B cell (primary cell): ENCODE measurements at regions not wholly inside any gene's neighbourhood (a gene's known extent, or its start where the extent isn't known, plus 50 kb on each side); places are given as distances from the start of the nearest gene placed in this dataset.

Source experiments
- ATAC-seq: fragments of 200-7000 bp; cut with Tn5 transposase; one replicate; pipeline ENCODE4 v1.10.0; 2021; ENCODE audit warnings: low read depth, mild to moderate bottlenecking, moderate number of reproducible peaks, moderate library complexity
- CTCF ChIA-PET: fragments of 350-600 bp; sonication (Branson Sonifier 250); formaldehyde crosslinking; loops from one replicate; lab custom pipeline; 2021; ENCODE audit warnings: antibody characterized with exemption, inconsistent platforms; lab: Charles Lee
- POLR2A ChIA-PET: fragments of 350-600 bp; sonication (Branson Sonifier 250); formaldehyde crosslinking; loops from one replicate; lab custom pipeline; 2021; ENCODE audit warnings: antibody characterized with exemption; lab: Charles Lee
- DNase-seq: peaks from one replicate; pipeline ENCODE4 v3.0.0; 2013
- H2AFZ ChIP-seq: 2 replicates; pipeline ENCODE4 v1.6.1; 2012; ENCODE audit warnings: mild to moderate bottlenecking, low read depth, low read length; ENCODE audit not compliant: insufficient read depth, poor library complexity, severe bottlenecking
- H3K27ac ChIP-seq, 2 donors: 1 replicate in 1 of 2; 2 replicates in 1 of 2; pipeline ENCODE4 v1.5.1; 2012 to 2013; ENCODE audit warnings: low read length in 2 of 2, mild to moderate bottlenecking in 2 of 2, moderate library complexity in 1 of 2
- H3K27me3 ChIP-seq, 4 experiments: fragments of 200-600 bp in 1 of 4; sonication (generic) in 1 of 4; replicated peaks in 1 of 4; 1 replicate in 2 of 4; 2 replicates in 2 of 4; pipeline versions ENCODE4 v1.6.1 to v1.7.0; 2013 to 2016; ENCODE audit warnings: low read length in 3 of 4, mild to moderate bottlenecking in 2 of 4, mixed read lengths in 1 of 4, moderate library complexity in 1 of 4; ENCODE audit not compliant: insufficient read depth in 4 of 4, control insufficient read depth in 3 of 4; ENCODE audit errors: control extremely low read depth in 1 of 4
- H3K36me3 ChIP-seq, 2 experiments: replicated peaks in 1 of 2; 1 replicate in 1 of 2; 2 replicates in 1 of 2; pipeline versions ENCODE4 v1.6.1 to v1.7.1; 2013; ENCODE audit warnings: low read length in 1 of 2; ENCODE audit not compliant: insufficient read depth in 2 of 2, control insufficient read depth in 1 of 2; ENCODE audit errors: control extremely low read depth in 1 of 2, extremely low read depth in 1 of 2
- H3K4me1 ChIP-seq, 2 donors: fragments of 200-600 bp in 1 of 2; sonication (generic) in 1 of 2; 1 replicate in 1 of 2; 2 replicates in 1 of 2; pipeline versions ENCODE4 v1.5.1 to v1.6.1; 2013 to 2017; ENCODE audit warnings: low read length in 2 of 2; ENCODE audit not compliant: control insufficient read depth in 2 of 2, insufficient read depth in 2 of 2
- H3K4me2 ChIP-seq: replicated peaks from 2 replicates; pipeline ENCODE3; 2012; ENCODE audit warnings: mild to moderate bottlenecking, low read depth, low read length; ENCODE audit not compliant: poor library complexity, severe bottlenecking
- H3K4me3 ChIP-seq, 5 experiments: fragments of 200-600 bp in 1 of 5; sonication (generic) in 1 of 5; 1 replicate in 3 of 5; 2 replicates in 2 of 5; pipeline versions ENCODE4 v1.5.1 to v1.7.0; 2011 to 2016; ENCODE audit warnings: low read length in 4 of 5, mild to moderate bottlenecking in 4 of 5, low read depth in 2 of 5, control low read depth in 1 of 5, moderate library complexity in 1 of 5; ENCODE audit not compliant: insufficient read depth in 1 of 5; ENCODE audit errors: control extremely low read depth in 1 of 5, extremely low read depth in 1 of 5
- H3K79me2 ChIP-seq: fragments of 200-600 bp; sonication (generic); one replicate; pipeline ENCODE4 v1.6.0; 2016; ENCODE audit warnings: low read length; ENCODE audit not compliant: control insufficient read depth, insufficient read depth
- H3K9ac ChIP-seq: fragments of 200-600 bp; sonication (generic); 2 replicates; pipeline ENCODE4 v1.6.1; 2017; ENCODE audit warnings: mild to moderate bottlenecking, low read length, moderate library complexity
- H3K9me3 ChIP-seq, 3 donors: one replicate each; pipeline versions ENCODE4 v1.6.1 to v1.7.1; 2013; ENCODE audit warnings: low read length in 2 of 3; ENCODE audit not compliant: control insufficient read depth in 2 of 3, insufficient read depth in 1 of 3; ENCODE audit errors: control extremely low read depth in 1 of 3
- H4K20me1 ChIP-seq: 2 replicates; pipeline ENCODE4 v1.6.0; 2012; ENCODE audit warnings: mild to moderate bottlenecking, low read length; ENCODE audit not compliant: insufficient read depth, control insufficient read depth, poor library complexity, severe bottlenecking
- H3K27ac Mint-ChIP-seq: one replicate; pipeline ENCODE4 v1.8.0; 2021; ENCODE audit warnings: mixed read lengths
- H3K27me3 Mint-ChIP-seq: one replicate; pipeline ENCODE4 v1.8.0; 2021; ENCODE audit warnings: mixed read lengths
- H3K4me1 Mint-ChIP-seq: one replicate; pipeline ENCODE4 v1.8.0; 2021; ENCODE audit warnings: mixed read lengths
- H3K4me3 Mint-ChIP-seq: one replicate; pipeline ENCODE4 v1.8.0; 2021; ENCODE audit warnings: mixed read lengths
- H3K9me3 Mint-ChIP-seq: one replicate; pipeline ENCODE4 v1.8.0; 2022; ENCODE audit warnings: mixed read lengths; ENCODE audit not compliant: insufficient read depth
- CTCF ChIP-seq: fragments of 200-600 bp; IDR thresholded peaks from one replicate; pipeline ENCODE4 v1.8.0; 2022; ENCODE audit warnings: antibody characterized with exemption, mild to moderate bottlenecking
- EZH2 ChIP-seq: IDR thresholded peaks from 2 replicates; pipeline ENCODE4 v1.6.1; 2012; ENCODE audit warnings: borderline replicate concordance, low read depth, mild to moderate bottlenecking, moderate library complexity, low read length; ENCODE audit not compliant: insufficient read depth, poor library complexity, severe bottlenecking
- WGBS: methylation state at CpG from one replicate; pipeline ENCODE4 v1.1.5; 2013; ENCODE audit warnings: missing lambda C conversion rate; ENCODE audit not compliant: insufficient coverage; 5-methylcytosine and 5-hydroxymethylcytosine counted together
- intact Hi-C: fragments of 100-400 bp; cut with micrococcal nuclease; formaldehyde crosslinking; loops from one replicate; pipeline ENCODE4 v1.10.0; 2022

DNA sequence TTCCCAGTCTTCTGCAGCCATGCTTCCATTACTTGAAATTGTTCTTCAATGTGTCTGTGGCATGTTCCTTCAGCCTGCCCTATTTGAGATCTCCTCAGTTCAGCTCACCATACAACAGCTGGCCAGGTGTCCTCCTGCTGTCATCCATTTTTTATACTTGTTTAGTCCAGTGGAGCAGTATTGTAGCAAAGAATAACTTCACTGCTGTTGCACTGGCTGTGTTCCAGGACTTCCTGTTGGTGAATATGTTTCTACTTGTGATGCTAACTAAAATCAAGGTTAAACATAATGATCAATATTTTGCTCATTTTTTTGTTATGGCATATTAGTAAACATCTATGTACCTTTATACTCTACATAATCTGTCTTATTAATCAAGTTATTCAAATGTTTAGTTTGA lies 1394.1 kb downstream of the PCDH9 start:
- Histone ChIP-seq H3K27ac (no peak overlapping the region), H3K9ac (no peak overlapping the region), H2AFZ (no peak overlapping the region), H3K79me2 (no peaks in the 10 kb centered on the region), H3K9me3 (peaks cover 0 to 3% (median 0%) of the 10 kb centered on the region in 3 donors), H3K4me2 (no peak overlapping the region), H3K27me3 (no peaks in the 10 kb centered on the region), H3K4me3 (no peak overlapping the region), H3K36me3 (no peaks in the 10 kb centered on the region), H4K20me1 (no peaks in the 10 kb centered on the region), H3K4me1 (no peaks in the 10 kb centered on the region)
- H3K4me3 Mint-ChIP-seq = no peak overlapping the region
- no peak for DNase-seq
- intact Hi-C loops = no loop called here
- no peaks in the 10 kb centered on the region for H3K27me3 Mint-ChIP-seq
- TF ChIP-seq CTCF = no peak
- POLR2A ChIA-PET = no interaction called here
- CTCF ChIA-PET = no interaction called here
- H3K27ac Mint-ChIP-seq = no peak overlapping the region
- H3K9me3 Mint-ChIP-seq = peaks cover 4% of the 10 kb centered on the region
- ATAC-seq = no peak
- no peaks in the 10 kb centered on the region for H3K4me1 Mint-ChIP-seq

DNA sequence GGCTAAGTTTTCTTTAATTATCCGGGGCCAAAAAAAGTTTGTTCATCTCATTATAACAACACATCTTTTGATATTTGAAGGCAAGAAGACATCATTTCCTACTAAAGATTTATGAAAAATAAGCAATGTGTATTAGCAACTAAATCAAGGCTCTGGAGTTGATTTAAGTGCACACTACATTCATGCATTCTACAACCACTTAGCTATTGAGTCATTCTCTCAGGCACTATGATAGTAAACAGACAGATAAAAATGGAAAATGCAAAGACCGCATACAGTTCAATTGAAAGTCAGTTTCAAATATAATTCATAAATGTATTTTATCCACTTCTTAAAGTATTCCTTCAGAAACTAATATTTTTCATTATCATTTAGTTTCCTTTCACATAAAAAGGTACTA lies 1395.2 kb downstream of the PCDH9 start:
- Histone ChIP-seq H2AFZ (no peak overlapping the region), H3K27ac (no peak overlapping the region), H4K20me1 (no peaks in the 10 kb centered on the region), H3K4me2 (no peak overlapping the region), H3K36me3 (no peaks in the 10 kb centered on the region), H3K27me3 (no peaks in the 10 kb centered on the region), H3K4me3 (no peak overlapping the region), H3K9ac (no peak overlapping the region), H3K79me2 (no peaks in the 10 kb centered on the region), H3K4me1 (no peaks in the 10 kb centered on the region), H3K9me3 (peaks cover 0 to 10% (median 0%) of the 10 kb centered on the region in 3 donors)
- intact Hi-C loops = no loop called here
- POLR2A ChIA-PET = no interaction called here
- no peaks in the 10 kb centered on the region for H3K4me1 Mint-ChIP-seq
- ATAC-seq (no peak), DNase-seq (no peak)
- H3K4me3 Mint-ChIP-seq = no peak overlapping the region
- TF ChIP-seq CTCF (no peak), EZH2 (no peak)
- H3K27ac Mint-ChIP-seq = no peak overlapping the region
- no peaks in the 10 kb centered on the region for H3K27me3 Mint-ChIP-seq
- CTCF ChIA-PET = no interaction called here
- peaks cover 4% of the 10 kb centered on the region for H3K9me3 Mint-ChIP-seq
- no CpG with 5 or more reads among the region's 2 CpGs for WGBS
